ENCODE measurements at regions not wholly inside any gene's neighbourhood (a gene's known extent, or its start where the extent isn't known, plus 50 kb on each side); places are given as distances from the start of the nearest gene placed in this dataset.

GRCh38 chr15:97712530-97712929, 248.0 kb upstream of the ARRDC4 start:
- TF ChIP-seq, protein P1, sequence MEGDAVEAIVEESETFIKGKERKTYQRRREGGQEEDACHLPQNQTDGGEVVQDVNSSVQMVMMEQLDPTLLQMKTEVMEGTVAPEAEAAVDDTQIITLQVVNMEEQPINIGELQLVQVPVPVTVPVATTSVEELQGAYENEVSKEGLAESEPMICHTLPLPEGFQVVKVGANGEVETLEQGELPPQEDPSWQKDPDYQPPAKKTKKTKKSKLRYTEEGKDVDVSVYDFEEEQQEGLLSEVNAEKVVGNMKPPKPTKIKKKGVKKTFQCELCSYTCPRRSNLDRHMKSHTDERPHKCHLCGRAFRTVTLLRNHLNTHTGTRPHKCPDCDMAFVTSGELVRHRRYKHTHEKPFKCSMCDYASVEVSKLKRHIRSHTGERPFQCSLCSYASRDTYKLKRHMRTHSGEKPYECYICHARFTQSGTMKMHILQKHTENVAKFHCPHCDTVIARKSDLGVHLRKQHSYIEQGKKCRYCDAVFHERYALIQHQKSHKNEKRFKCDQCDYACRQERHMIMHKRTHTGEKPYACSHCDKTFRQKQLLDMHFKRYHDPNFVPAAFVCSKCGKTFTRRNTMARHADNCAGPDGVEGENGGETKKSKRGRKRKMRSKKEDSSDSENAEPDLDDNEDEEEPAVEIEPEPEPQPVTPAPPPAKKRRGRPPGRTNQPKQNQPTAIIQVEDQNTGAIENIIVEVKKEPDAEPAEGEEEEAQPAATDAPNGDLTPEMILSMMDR (IDR thresholded peaks at IDR 0.05; ENCODE audit: extremely low read depth in 1 of 2, insufficient read depth in 1 of 2, low read depth in 1 of 2, low read length in 2 of 2) = no peak
- TF ChIP-seq POLR2A (IDR thresholded peaks at IDR 0.05; ENCODE audit: low read depth, low read length) (no peak), POLR2AphosphoS5 (IDR thresholded peaks at IDR 0.05; ENCODE audit: insufficient read depth, low read depth, low read length) (no peak), FOS (IDR thresholded peaks at IDR 0.05; ENCODE audit: borderline replicate concordance, insufficient read depth, low read length) (no peak)
- TF ChIP-seq, protein P2, sequence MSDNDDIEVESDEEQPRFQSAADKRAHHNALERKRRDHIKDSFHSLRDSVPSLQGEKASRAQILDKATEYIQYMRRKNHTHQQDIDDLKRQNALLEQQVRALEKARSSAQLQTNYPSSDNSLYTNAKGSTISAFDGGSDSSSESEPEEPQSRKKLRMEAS (IDR thresholded peaks at IDR 0.05; ENCODE audit: insufficient read depth, insufficient read length) = no peak

Data from endothelial cell of umbilical vein (primary cell).